Tibial nerve (tissue), 4 donors: ENCODE measurements at regions not wholly inside any gene's neighbourhood (a gene's known extent, or its start where the extent isn't known, plus 50 kb on each side); places are given as distances from the start of the nearest gene placed in this dataset.

Source experiments
- CTCF ChIP-seq, 5 experiments: fragments of 200-600 bp in 3 of 5; fragments of 450-650 bp in 2 of 5; sonication (generic) in 3 of 5; IDR thresholded peaks; one replicate each; pipeline ENCODE4 v1.5.1; 2016 to 2019; ENCODE audit warnings: antibody characterized with exemption in 5 of 5, mild to moderate bottlenecking in 3 of 5, moderate library complexity in 2 of 5
- EP300 ChIP-seq, 2 donors: sonication (generic); formaldehyde crosslinking; IDR thresholded peaks; one replicate each; pipeline ENCODE4 v1.6.1; 2017; ENCODE audit warnings: antibody characterized with exemption in 2 of 2, mild to moderate bottlenecking in 1 of 2

GRCh38 chr18:75802681-75803080, 375.2 kb upstream of the SMIM21 start:
- no peak for TF ChIP-seq CTCF (IDR thresholded peaks at IDR 0.05)
- TF ChIP-seq EP300 (IDR thresholded peaks at IDR 0.05): no peak
